ENCODE measurements at regions not wholly inside any gene's neighbourhood (a gene's known extent, or its start where the extent isn't known, plus 50 kb on each side); places are given as distances from the start of the nearest gene placed in this dataset.
"Not testable (repeated sequence)": the region's sequence is repeated elsewhere in the genome, so short reads cannot be mapped to it uniquely, and the experiment has no call there.

- Histone ChIP-seq H3K27me3 (peaks cover 0 to 11% of the 10 kb centered on the region in 2 donors), H3K36me3 (no peaks in the 10 kb centered on the region), H3K4me1 (no peaks in the 10 kb centered on the region), H3K27ac (no peak overlapping the region), H3K4me3 (no peak overlapping the region), H3K9me3 (no peaks in the 10 kb centered on the region)
- no peak for DNase-seq (ENCODE audit: low spot score in 2 of 2)
- TF ChIP-seq POLR2AphosphoS5 (IDR thresholded peaks at IDR 0.05) (no peak), POLR2A (IDR thresholded peaks at IDR 0.05) (no peak)
- TF ChIP-seq, protein P1, sequence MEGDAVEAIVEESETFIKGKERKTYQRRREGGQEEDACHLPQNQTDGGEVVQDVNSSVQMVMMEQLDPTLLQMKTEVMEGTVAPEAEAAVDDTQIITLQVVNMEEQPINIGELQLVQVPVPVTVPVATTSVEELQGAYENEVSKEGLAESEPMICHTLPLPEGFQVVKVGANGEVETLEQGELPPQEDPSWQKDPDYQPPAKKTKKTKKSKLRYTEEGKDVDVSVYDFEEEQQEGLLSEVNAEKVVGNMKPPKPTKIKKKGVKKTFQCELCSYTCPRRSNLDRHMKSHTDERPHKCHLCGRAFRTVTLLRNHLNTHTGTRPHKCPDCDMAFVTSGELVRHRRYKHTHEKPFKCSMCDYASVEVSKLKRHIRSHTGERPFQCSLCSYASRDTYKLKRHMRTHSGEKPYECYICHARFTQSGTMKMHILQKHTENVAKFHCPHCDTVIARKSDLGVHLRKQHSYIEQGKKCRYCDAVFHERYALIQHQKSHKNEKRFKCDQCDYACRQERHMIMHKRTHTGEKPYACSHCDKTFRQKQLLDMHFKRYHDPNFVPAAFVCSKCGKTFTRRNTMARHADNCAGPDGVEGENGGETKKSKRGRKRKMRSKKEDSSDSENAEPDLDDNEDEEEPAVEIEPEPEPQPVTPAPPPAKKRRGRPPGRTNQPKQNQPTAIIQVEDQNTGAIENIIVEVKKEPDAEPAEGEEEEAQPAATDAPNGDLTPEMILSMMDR (IDR thresholded peaks at IDR 0.05), result no peak
- intact Hi-C loops (cut with DNase I; ENCODE audit: low total_unique reads), result no loop called here
Observed at GRCh38 chr1:5125208-5125607, 470.8 kb downstream of the AJAP1 start.

- intact Hi-C loops (cut with DNase I; ENCODE audit: low total_unique reads), result no loop called here
Observed at GRCh38 chr1:5120559-5120958, 466.1 kb downstream of the AJAP1 start.

DNA sequence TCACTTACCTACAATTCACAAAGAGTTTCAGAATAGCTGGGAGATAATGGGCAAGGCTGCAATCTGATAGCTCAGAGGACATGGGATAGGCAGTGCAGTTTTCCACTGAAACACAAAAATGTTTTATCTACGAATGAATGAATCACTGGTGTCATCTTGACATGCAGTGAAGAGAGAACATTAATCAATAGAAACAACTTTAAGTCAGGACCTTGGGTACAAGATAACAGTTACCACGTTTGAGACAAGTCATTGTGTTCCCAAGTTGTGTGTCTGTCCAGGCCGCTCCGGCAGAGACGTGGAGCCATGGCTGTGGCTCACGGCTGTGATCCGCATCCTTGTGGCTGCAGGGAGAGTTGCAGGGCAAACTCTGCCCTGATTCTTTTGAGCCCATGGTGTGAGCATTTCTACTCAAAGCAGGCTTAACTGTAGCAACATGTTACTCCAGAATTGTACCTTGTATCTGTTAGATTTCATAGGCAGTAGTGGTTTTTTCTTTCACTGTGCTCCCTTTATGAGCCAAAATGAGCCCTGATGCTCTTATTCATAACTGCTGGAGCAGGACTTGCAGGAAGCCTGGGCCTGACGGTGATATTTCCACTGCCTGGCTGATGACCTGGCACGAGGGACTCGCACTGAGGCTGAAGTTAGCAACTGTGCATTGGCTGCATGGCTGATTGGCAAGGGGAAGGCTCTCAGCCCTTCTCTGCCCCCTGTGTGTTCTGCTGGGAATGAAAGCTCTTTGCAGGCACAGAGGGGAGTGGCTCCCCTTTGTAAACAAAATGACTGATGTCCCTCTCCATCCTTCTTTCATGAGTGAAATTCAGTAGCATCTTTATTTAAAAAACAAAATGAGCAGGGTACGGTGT, 465.2 kb downstream of the AJAP1 start:
- TF ChIP-seq, protein P1 (IDR thresholded peaks at IDR 0.05), result no peak
- no peak for TF ChIP-seq POLR2AphosphoS5 (IDR thresholded peaks at IDR 0.05)
- no peak for TF ChIP-seq POLR2A (IDR thresholded peaks at IDR 0.05)

More at GRCh38 chr1:5120559-5120958, 466.1 kb downstream of the AJAP1 start:
- Histone ChIP-seq H3K27ac (no peak overlapping the region), H3K4me1 (no peaks in the 10 kb centered on the region), H3K27me3 (no peaks in the 10 kb centered on the region), H3K9me3 (no peaks in the 10 kb centered on the region), H3K36me3 (no peaks in the 10 kb centered on the region), H3K4me3 (no peak overlapping the region)
- no peak for DNase-seq (ENCODE audit: low spot score in 2 of 2)
- TF ChIP-seq, protein P1 (IDR thresholded peaks at IDR 0.05), result no peak
- TF ChIP-seq POLR2A (IDR thresholded peaks at IDR 0.05) (no peak), POLR2AphosphoS5 (IDR thresholded peaks at IDR 0.05) (no peak)

GRCh38 chr1:5118771-5119170, 464.4 kb downstream of the AJAP1 start:
- H3K4me1 ChIP-seq; H3K27me3 ChIP-seq; H3K4me3 ChIP-seq; H3K27ac ChIP-seq; H3K36me3 ChIP-seq; intact Hi-C loops (cut with DNase I; ENCODE audit: low total_unique reads); H3K9me3 ChIP-seq; DNase-seq (ENCODE audit: low spot score in 2 of 2): not testable (repeated sequence)

More for the DNA sequence above, 465.2 kb downstream of the AJAP1 start:
- DNase-seq (ENCODE audit: low spot score in 2 of 2), result no peak
- intact Hi-C loops (cut with DNase I; ENCODE audit: low total_unique reads), result no loop called here
- Histone ChIP-seq H3K4me3 (no peak overlapping the region), H3K36me3 (no peaks in the 10 kb centered on the region), H3K27me3 (no peaks in the 10 kb centered on the region), H3K27ac (no peak overlapping the region), H3K4me1 (no peaks in the 10 kb centered on the region), H3K9me3 (no peaks in the 10 kb centered on the region)

DNA sequence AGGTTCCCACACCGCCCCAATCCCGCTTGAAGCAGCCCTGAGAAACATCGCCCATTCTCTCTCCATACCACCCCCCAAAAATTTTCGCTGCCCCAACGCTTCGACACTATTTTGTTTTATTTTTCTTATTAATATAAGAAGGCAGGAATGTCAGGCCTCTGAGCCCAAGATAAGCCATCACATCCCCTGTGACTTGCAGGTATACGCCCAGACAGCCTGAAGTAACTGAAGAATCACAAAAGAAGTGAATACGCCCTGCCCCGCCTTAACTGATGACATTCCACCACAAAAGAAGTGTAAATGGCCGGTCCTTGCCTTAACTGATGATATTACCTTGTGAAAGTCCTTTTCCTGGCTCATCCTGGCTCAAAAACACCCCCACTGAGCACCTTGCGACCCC, 463.9 kb downstream of the AJAP1 start:
- H3K9me3 ChIP-seq; H3K27me3 ChIP-seq; H3K4me3 ChIP-seq; DNase-seq (ENCODE audit: low spot score in 2 of 2); H3K4me1 ChIP-seq; H3K27ac ChIP-seq; intact Hi-C loops (cut with DNase I; ENCODE audit: low total_unique reads); H3K36me3 ChIP-seq: not testable (repeated sequence)

- Histone ChIP-seq H3K27ac (no peak overlapping the region), H3K36me3 (no peaks in the 10 kb centered on the region), H3K9me3 (no peaks in the 10 kb centered on the region), H3K4me3 (no peak overlapping the region), H3K27me3 (no peaks in the 10 kb centered on the region), H3K4me1 (no peaks in the 10 kb centered on the region)
- DNase-seq (ENCODE audit: low spot score in 2 of 2), result no peak
- intact Hi-C loops (cut with DNase I; ENCODE audit: low total_unique reads), result no loop called here
- TF ChIP-seq POLR2A (IDR thresholded peaks at IDR 0.05) (no peak), POLR2AphosphoS5 (IDR thresholded peaks at IDR 0.05) (no peak)
- TF ChIP-seq, protein P1 (IDR thresholded peaks at IDR 0.05), result no peak
Observed at GRCh38 chr1:5111581-5111980, 457.2 kb downstream of the AJAP1 start.

All from breast epithelium (tissue), 4 donors.